HL-60 (cell line): ENCODE measurements at regions not wholly inside any gene's neighbourhood (a gene's known extent, or its start where the extent isn't known, plus 50 kb on each side); places are given as distances from the start of the nearest gene placed in this dataset.

Experiments
- CTCF ChIP-seq: IDR thresholded peaks from one replicate; pipeline ENCODE4 v1.5.1; 2011; ENCODE audit warnings: low read length, control low read depth, inconsistent platforms; ENCODE audit not compliant: insufficient read depth
- GABPA ChIP-seq: IDR thresholded peaks from 2 replicates; pipeline ENCODE4 v1.6.1; 2012; ENCODE audit warnings: low read depth
- POLR2AphosphoS5 ChIP-seq: IDR thresholded peaks from 2 replicates; pipeline ENCODE4 v1.6.1; 2012; ENCODE audit warnings: low read depth
- REST ChIP-seq: IDR thresholded peaks from 2 replicates; pipeline ENCODE4 v1.6.1; 2012; ENCODE audit warnings: low read depth; ENCODE audit not compliant: insufficient replicate concordance
- SPI1 ChIP-seq: IDR thresholded peaks from 2 replicates; pipeline ENCODE4 v1.6.1; 2012; ENCODE audit warnings: low read depth, mild to moderate bottlenecking, borderline replicate concordance

GRCh38 chr7:28336806-28337205 is 75.5 kb upstream of the CREB5 start:
- no peak for TF ChIP-seq CTCF
- no peak for TF ChIP-seq REST
- no peak for TF ChIP-seq GABPA
- TF ChIP-seq POLR2AphosphoS5: no peak
- TF ChIP-seq SPI1: no peak
